ENCODE measurements at regions not wholly inside any gene's neighbourhood (a gene's known extent, or its start where the extent isn't known, plus 50 kb on each side); places are given as distances from the start of the nearest gene placed in this dataset.
A peak's percentile ranks its signal among the peaks of the same experiment; 100 is the strongest.

- TF ChIP-seq ZNF770 (CRISPR knock-in tag; IDR thresholded peaks at IDR 0.05): no peak
- no peak for TF ChIP-seq ZNF776 (CRISPR knock-in tag; IDR thresholded peaks at IDR 0.05)
- TF ChIP-seq GATAD1 (CRISPR knock-in tag; IDR thresholded peaks at IDR 0.05): no peak
- TF ChIP-seq ZNF431 (CRISPR knock-in tag; IDR thresholded peaks at IDR 0.05; ENCODE audit: borderline replicate concordance, low read depth): no peak
- TF ChIP-seq PAF1 (CRISPR knock-in tag; IDR thresholded peaks at IDR 0.05): no peak
- TF ChIP-seq DBP (CRISPR knock-in tag; IDR thresholded peaks at IDR 0.05; ENCODE audit: not compliant biosample characterization): no peak
- TF ChIP-seq MEF2D (CRISPR knock-in tag; IDR thresholded peaks at IDR 0.05): peak; percentile 44; the same call in 1 of the 2 replicates
- no peak for TF ChIP-seq ZFYVE20 (CRISPR knock-in tag; IDR thresholded peaks at IDR 0.05; ENCODE audit: borderline replicate concordance, low read depth)
- TF ChIP-seq BATF2 (CRISPR knock-in tag; IDR thresholded peaks at IDR 0.05): no peak
- no peak for TF ChIP-seq ZNF781 (CRISPR knock-in tag; IDR thresholded peaks at IDR 0.05; ENCODE audit: borderline replicate concordance, not compliant biosample characterization)
- no peak for TF ChIP-seq RAD21 (CRISPR knock-in tag; IDR thresholded peaks at IDR 0.05)
- no peak for TF ChIP-seq FUBP1 (CRISPR knock-in tag; IDR thresholded peaks at IDR 0.05; ENCODE audit: borderline replicate concordance)
- TF ChIP-seq TEAD3 (CRISPR knock-in tag; optimal IDR thresholded peaks at IDR 0.05; ENCODE audit: borderline replicate concordance): peak; percentile 64
- TF ChIP-seq MXD4 (CRISPR knock-in tag; IDR thresholded peaks at IDR 0.05): no peak
- no peak for TF ChIP-seq PTBP1 (IDR thresholded peaks at IDR 0.05; ENCODE audit: low read depth, low read length, poor library complexity, severe bottlenecking)
- peak; percentile 80; the same call in 1 of the 2 replicates for TF ChIP-seq FOSL2 (CRISPR knock-in tag; IDR thresholded peaks at IDR 0.05)
- no peak for TF ChIP-seq MTF2 (CRISPR knock-in tag; IDR thresholded peaks at IDR 0.05; ENCODE audit: borderline replicate concordance)
- no peak for TF ChIP-seq ZNF766 (CRISPR knock-in tag; IDR thresholded peaks at IDR 0.05; ENCODE audit: borderline replicate concordance)
- no peak for TF ChIP-seq ZC3H13 (CRISPR knock-in tag; IDR thresholded peaks at IDR 0.05)
- no peak for TF ChIP-seq THAP7 (CRISPR knock-in tag; IDR thresholded peaks at IDR 0.05)
- peak; percentile 63; the same call in 1 of the 2 replicates for TF ChIP-seq MIXL1 (CRISPR knock-in tag; IDR thresholded peaks at IDR 0.05)
- no peak for TF ChIP-seq ZNF839 (CRISPR knock-in tag; IDR thresholded peaks at IDR 0.05; ENCODE audit: borderline replicate concordance)
- TF ChIP-seq ZC3H4 (CRISPR knock-in tag; IDR thresholded peaks at IDR 0.05; ENCODE audit: borderline replicate concordance): no peak
- no peak for TF ChIP-seq TP53 (CRISPR knock-in tag; conservative IDR thresholded peaks at IDR 0.05)
- peak; percentile 93; the same call in 1 of the 2 replicates for TF ChIP-seq JUNB (CRISPR knock-in tag; IDR thresholded peaks at IDR 0.05; ENCODE audit: borderline replicate concordance)
- no peak for TF ChIP-seq ZBTB8A (CRISPR knock-in tag; IDR thresholded peaks at IDR 0.05; ENCODE audit: borderline replicate concordance, low read depth)
- no peak for TF ChIP-seq SSRP1 (CRISPR knock-in tag; IDR thresholded peaks at IDR 0.05)
Observed at GRCh38 chr9:28212979-28213378, 639.7 kb upstream of the C9orf72 start (continued).
